Ecto neural progenitor cell (in vitro differentiated cells): ENCODE measurements at regions not wholly inside any gene's neighbourhood (a gene's known extent, or its start where the extent isn't known, plus 50 kb on each side); places are given as distances from the start of the nearest gene placed in this dataset.

Experiments used
- DNase-seq: peaks from one replicate; pipeline ENCODE4 v3.0.0-alpha.2; 2018; ENCODE audit warnings: low spot score

DNA sequence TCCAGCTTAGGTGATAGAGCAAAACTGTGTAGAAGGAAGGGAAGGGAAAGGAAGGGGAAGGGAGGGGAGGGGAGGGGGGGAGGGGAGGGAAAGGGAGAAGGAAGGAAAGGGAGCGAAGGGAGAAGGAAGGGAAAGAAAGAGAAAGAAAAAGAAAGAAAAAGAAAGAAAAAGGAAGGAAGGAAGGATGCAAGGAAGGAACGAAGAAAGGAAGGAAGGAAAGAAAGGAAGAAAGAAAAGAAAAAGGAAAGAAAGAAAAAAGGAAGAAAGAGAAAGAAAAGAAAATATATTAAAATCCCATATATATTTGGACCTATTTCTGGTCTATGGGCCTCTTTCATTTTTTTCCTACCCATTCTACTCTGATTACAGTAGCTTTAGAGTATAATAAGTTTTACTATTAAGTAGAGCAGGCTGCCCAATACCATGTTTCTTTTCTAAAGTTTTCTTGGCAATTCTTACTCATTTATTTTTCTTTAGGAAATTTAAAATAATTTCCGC lies 229.1 kb downstream of the AUH start:
- no peak for DNase-seq

DNA sequence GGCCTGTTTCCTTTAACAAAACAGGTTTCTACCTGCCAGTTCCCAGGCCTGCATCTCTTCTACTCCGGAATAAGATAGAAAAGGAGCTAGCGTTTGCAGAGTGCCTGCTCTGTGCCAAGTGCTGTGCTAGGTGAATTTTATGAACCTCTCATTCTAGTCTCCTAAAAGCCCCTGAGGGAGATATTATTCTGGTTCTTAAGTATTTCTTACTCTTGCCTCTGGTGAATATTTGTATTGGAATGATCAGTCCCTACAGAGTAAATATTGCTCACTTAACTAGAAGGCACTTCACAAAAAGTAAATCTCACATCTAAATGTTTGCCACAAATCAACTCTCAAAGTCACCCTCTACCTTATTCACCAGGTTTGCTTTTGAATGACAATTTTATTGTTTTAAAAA lies 227.1 kb downstream of the AUH start:
- DNase-seq = no peak

GRCh38 chr9:91137391-91137790 lies 224.3 kb downstream of the AUH start:
- DNase-seq = no peak

GRCh38 chr9:91138760-91139159 lies 223.0 kb downstream of the AUH start:
- no peak for DNase-seq

GRCh38 chr9:91141407-91141965 lies 220.2 kb downstream of the AUH start:
- DNase-seq = no peak

GRCh38 chr9:91143162-91143561 lies 218.6 kb downstream of the AUH start:
- DNase-seq = no peak

DNA sequence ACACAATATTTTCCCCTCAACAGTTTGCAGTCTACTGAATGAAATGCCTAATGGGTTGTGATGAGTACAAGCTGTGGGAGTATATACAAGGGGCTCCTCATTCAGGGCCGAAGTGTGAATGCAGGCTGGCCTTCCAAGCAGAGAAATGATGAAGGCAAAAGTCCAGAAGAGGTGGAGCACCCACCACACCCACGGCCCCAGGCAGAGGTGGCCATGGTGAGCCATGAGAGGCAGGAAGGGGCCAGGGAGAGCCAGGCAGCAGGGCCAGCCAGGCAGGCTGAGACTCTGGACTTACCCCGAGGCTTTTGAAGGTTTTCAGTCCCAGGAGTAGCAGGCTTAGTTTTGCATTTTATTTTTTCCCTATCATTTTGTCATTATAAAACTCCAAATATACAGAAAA lies 218.1 kb downstream of the AUH start:
- DNase-seq = no peak

GRCh38 chr9:91144769-91145168 lies 216.9 kb downstream of the AUH start:
- no peak for DNase-seq

DNA sequence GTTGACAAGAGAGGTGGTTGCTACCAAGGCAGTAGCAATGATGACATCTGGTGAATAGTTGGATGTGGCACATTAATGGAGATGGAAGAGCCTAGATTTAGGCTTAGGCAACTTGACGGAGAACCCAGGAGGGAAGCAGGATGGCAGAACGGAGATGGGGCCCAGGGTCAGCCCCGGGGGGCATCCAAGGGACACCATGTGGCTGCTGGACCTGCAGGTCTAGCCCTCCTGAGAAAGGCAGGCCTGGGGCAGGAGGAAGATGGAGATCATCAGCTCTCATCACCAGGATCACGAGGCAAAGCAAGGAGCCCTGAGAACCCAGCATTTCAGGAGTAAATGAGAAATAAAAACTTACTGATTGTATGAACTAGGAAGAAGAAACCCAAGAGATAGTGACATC lies 216.2 kb downstream of the AUH start:
- DNase-seq = no peak

DNA sequence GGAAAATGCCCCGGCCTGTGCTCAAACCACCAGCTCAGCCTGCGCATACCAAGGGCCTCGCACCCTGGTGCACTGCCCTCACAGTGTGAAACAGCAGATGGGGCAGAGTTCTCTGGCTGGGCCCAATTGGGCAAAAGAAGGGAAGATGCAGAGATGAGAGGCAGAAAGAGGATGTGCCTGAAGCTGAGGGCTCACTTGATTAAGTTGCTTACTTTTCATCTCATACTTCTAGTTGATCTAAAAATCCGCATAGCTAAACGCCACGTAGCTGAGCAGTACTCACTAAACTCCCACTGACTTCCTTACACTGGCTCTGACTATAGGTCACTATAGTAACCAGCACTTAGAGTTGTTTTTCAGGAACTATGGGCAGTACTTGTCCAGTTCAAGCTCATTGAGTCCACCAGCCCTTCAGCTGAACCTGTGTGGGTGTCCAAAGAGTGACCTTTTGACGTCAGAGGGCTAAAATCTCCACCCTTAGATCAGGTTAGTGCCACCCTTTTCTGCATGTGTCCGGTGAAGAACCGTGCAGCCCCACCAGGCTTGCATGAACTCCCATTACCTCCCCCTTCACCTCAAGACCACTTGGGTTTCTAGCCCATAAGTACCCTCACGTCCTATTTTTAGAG lies 215.2 kb downstream of the AUH start:
- no peak for DNase-seq

DNA sequence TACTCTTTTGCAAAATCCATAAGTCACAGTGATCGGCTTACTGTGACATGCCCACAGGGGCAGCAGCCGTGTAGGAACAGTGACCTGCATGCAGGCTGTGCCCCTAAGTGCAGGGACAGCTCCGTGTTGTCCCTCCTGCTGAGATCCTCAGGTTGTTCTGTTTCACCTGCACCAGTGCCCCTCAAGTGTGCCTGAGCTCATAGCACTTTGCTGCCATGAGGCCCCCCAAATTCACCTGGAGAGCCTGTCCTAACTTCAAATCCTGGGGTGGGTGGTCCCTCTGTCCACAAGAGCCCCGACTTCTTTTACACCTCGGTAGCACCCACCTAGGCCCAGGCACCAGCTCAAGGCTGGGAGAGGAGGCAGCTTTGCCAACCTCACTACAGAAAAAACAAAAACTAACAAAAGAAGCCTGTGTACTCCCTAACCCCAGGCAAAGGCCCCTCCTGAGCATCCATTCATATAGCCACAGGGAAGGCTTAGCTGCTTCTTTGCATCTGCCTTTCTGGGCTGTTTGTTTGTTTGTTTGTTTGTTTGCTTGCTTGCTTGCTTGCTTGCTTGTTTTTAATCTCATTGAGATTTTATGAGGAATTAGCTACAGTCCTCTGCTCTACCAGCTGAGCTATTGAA lies 214.5 kb downstream of the AUH start:
- DNase-seq = no peak

DNA sequence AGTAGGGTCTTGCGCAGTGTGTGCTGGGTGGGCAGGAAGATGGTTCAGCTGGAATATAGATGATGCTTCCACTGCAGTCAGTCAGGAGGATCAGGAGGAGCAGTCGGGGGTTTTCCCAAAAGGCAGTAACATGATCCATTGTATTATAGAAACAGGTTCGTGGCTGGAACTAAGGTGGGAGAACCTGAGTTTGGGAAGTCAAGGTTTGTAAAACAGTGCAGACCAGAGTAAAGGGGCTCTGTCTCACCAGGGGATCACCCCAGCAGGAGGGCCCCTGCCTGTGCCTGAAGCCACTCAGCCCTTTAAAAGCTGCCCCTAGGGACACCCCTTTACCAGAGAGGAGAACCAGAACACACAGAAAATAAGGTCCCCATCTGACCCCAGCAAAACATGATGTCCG lies 213.4 kb downstream of the AUH start:
- no peak for DNase-seq

GRCh38 chr9:91150273-91150997 lies 211.3 kb downstream of the AUH start:
- no peak for DNase-seq

DNA sequence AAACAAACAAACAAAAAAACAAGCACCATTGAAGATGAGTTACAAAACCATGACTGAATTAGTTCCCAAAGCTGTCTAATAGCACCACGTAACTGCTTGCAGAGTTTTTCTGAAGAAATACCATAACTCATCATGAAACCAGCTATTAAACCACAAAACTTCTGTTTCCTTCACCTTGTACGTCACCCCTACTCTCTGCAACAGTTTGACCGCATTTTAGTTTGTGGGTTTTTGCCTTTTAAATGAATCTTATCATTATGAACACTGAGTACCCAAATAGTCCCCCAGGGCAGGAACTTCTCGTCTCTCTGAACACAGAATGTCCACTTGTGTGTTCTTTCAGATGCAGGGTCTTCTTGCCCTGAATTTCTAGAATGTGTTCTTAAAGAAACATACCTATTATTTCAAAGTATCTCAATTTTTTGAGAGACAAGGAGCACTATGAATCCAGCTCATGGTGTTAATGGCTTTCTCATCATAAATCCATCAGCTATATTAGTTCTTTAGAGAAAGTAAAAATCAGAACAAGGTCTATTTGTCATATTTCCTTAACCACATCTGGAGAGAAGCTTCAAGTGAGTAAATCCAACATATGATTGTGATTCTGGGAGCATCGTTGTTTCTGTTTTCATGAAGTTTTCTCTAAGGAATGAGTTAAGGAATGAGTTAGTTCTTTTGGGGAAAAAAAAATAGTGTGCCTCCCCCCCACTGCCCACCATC lies 210.6 kb downstream of the AUH start:
- DNase-seq = no peak

GRCh38 chr9:91151718-91152095 lies 210.0 kb downstream of the AUH start:
- no peak for DNase-seq

DNA sequence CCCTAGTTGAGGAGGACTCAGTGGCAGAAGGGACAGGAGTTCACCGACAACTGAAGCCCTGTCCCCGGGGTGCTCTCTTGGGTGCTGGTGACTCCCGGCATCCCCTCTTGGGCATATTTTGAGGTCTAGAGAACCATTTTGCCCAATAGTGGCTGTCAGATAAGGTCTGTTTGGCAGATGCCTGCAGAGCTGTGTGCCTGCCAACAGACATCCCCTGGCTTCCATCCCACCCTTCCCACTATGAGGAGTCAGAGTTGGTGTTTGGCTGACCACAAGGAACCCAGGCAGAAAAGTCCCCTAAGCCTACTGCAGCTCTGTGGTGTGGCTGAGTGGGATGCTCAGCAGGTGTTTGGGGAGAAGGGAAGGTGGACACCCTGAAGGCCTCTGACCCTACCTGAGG lies 207.0 kb downstream of the AUH start:
- no peak for DNase-seq

GRCh38 chr9:91155181-91155580 lies 206.5 kb downstream of the AUH start:
- DNase-seq = no peak

- DNase-seq = no peak
Observed at GRCh38 chr9:91155746-91156376, 205.9 kb downstream of the AUH start.

DNA sequence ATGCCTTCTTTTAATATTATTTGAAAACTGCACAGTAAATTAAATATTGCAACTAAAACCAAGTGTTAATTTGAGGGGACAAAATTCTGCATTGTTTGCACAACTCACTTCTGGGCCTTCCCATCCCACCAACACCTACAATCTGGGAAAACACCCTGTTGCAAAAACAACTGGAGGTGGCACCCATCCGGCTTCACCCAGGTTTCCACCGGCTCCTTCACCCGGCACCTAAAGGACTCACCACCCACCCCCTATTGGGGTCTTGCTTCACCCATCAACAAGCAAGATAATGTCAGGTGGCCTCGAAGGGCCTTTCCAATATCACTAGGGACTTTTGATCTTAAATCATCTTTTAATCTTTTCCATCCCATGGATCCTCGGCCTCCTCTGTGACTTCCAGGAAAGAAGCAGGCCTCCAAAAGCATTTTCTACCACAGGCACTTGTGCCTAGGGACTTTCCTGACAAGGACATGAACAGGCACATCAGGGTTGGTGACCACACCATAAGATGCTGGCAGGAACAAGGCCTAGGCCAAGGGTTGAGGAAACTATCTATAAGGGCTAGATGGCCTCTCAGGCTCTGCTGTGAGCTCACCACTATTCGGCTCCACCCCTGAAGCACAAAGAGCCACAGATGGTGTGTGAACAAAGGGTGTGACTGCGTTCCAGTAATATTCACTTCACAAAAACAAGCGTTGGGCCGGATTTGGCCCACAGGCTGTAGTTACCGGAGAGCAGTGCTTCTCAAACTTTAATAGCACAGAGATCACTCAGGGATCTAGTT lies 205.1 kb downstream of the AUH start:
- DNase-seq = no peak

DNA sequence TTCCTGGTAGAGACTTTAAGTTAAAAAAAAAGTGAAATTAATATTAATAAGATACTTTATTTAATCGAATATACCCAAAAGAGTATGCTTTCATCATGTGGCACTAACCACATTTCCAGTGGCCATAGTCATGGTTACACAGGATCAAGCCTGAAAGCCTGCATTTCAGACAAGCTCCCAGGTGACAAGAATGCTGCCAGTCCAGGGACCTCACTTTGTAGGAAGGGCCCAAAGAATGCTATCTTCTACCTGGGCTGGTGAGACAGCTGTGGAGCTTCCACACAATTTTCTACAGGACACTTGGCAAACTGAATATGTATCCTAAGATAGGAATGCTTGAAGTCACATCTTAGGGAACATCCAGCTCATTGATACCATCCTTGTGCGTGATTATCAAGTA lies 203.8 kb downstream of the AUH start:
- DNase-seq = no peak

- DNase-seq = no peak
Observed at GRCh38 chr9:91158286-91158685, 203.4 kb downstream of the AUH start.
